GM21576 (cell line): ENCODE measurements at regions not wholly inside any gene's neighbourhood (a gene's known extent, or its start where the extent isn't known, plus 50 kb on each side); places are given as distances from the start of the nearest gene placed in this dataset.

Source experiments
- ATAC-seq: cut with Tn5 transposase; IDR thresholded peaks from one replicate; pipeline ENCODE4 v1.9.1; 2021; ENCODE audit warnings: mild to moderate bottlenecking, moderate library complexity; ENCODE audit not compliant: unreplicated experiment

DNA sequence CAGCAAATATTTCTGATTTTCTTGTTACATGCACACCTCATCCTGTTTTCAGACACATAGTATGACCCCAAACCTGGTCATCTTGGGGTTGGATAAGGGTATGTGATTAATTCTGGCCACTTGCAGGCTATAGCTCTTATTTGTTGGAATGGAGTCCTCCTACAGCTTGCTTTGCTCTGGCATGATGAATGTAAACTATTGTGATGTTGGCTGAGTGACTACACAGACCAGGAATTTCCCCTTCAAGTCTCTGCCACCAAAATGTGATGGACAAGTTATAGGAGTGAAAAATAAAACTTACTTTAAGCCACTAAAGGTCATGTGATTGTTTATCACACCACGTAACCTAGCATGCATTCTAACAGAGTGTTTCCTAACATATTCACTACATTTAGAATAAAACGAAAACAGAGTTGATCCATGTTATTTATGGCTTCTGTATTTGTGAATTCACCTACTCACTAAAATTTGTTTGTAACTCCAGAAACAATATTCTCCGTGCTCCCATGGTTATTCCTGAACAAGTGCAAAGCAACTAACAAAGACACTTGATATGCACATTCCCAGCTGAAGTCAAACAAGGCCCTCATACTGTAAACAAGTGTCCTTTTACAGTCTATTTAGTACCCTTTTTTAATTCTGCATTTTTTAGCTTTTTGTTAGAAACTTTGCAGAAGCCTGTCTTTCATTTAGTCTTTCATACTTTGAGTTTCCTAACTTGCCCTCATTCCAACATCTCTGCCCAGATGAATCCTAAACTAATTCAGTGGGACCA lies 599.2 kb upstream of the PCDH15 start:
- no peak for ATAC-seq

DNA sequence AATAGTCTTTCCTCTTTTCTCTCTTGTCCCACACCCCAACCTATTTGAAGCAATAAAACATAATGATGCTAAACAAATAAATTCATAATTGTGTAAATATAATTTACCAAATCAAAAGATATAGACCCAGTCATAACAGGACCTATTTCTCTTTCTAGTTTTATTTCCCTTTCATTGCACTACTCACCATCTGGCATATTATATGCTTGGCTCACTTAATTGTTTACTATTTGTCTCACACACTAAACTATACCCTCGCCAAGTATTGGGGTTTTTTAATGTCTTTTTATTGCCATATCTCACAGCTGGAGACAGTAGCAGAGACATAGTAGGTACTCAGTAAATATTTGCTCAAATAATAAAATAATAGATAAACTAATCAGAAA lies 597.5 kb upstream of the PCDH15 start:
- no peak for ATAC-seq

DNA sequence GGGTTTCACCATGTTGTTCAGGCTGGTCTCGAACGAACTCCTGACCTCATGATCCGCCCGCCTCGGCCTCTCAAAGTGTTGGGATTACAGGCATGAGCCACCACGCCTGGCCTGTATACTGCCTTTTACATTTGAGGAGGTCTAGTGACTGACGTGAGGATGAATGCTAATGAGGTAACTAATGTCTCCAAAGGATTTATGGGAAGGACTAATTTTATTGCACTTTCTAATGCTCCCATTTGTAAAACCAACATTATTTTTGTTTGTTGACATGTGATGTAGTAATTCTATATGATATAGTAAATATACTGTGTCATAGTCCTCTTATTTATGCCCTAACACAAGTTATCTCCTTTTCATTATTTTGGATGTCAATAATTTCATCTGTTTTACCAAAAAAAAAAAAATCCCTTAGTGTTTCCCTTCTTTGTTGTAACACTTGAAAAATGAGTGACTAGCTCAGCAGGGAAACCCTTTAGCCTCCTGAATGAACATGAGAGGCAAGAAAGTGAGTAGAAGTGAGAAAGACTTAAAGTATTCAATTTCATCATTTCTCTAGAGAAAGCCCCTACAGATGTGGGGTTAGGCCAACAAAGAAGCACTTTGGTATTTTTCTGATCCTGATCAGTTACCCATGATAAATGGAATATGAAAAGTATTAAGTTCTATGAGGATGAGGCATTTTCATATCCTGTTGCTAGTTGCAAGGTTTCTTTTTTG lies 596.9 kb upstream of the PCDH15 start:
- no peak for ATAC-seq

DNA sequence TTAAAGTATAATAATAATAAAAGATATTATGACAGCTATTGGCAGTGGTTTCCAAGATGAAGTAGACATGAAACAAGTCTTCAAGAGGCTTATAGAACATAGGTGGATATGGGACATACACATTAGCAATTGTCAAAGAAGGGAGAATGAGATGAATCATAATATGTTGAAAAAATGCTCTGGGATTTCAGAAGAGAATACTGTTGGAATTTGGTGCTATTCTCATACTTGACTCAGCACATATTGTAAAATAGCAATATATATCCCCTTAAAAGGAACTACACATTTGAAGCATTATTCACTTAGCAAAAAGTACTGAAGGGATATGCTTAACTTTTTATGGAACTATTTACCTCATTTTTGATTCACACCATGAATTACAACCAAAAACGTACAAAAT lies 577.2 kb upstream of the PCDH15 start:
- no peak for ATAC-seq

DNA sequence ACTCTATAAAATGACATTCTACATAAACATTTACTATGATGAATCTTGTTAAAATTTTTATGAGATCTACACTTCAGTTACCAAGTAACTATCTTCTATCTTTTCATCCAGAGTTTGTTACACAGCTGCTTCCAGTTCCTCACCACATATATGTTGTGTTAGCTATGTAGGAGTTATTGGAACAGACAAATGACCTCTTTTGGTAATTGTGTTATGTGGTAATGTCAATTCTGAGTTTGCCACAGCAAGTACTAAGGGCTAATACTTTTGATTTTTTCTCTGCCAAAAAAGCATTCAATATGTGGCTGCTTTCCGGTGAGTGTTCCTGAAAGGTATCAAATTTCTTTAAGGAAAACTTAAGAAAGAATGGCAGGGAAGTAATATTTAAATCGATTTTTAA lies 573.9 kb upstream of the PCDH15 start:
- no peak for ATAC-seq

DNA sequence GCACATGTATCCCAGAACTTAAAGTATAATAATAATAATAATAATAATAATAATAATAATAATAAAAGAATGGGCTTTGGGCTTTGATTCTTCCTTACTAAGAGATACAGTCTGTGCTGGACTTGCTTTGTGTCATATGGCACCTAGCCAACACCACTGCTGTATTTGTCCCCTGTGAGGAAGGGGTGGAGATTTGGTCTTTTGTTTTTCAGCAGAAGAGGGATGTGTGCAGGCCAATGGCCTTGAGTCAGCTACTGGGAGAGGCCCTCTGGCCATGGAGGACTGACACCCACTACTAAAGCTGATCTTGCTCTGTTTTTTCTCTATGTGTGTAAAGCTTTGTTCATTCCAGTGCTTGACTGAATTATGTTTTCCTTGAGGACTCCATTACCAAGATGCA lies 573.0 kb upstream of the PCDH15 start:
- no peak for ATAC-seq

DNA sequence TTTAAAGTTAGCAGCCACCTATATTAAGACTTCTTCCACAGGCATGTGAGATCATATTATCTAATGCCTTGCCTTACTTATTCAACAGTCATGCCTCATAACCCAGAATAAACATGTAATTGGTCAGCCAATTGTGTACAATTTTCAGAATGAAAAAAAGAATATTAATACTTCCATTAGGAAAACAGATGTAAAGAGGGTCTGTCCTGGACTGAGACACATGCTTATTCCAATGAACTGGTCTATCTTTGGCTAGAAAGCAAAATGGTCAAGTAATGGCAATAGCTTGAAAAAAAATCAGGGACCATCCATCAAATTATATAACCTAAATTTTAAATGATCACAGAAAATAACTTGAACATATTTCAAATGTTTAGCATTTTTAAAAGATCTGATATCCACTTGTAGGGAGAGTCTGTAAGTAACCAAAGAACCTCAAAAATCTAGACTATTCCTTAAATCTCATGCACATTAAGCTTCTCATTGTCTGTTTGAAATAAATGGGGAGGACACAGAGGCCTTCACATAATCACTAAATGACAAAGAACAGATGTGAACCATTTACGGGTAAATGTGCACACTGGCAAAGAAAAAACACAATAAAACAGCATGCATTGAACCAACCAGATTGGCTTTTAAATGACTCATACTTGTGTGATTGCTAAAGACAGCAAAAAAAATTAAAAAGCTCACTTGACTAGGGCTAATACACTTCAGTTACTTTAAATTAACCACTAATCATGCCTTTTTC lies 568.8 kb upstream of the PCDH15 start:
- ATAC-seq: no peak

DNA sequence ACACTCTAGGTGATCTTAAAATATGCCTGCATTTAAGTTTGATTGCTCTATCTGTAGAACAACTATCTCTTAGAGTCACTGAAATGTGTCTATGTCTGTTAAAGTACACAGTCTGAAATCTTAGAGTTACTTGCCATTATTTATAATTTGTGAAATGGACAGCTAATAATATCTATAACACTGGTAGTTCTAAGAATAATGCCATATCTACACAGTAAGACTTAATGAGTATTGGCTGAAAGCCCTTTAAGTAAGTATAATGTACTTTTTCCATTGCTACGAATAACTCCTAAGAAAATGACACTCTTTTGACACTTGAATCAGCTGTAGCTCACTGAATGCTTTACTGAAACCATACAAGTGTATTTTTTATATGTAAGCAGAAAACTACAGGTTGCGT lies 567.4 kb upstream of the PCDH15 start:
- no peak for ATAC-seq

DNA sequence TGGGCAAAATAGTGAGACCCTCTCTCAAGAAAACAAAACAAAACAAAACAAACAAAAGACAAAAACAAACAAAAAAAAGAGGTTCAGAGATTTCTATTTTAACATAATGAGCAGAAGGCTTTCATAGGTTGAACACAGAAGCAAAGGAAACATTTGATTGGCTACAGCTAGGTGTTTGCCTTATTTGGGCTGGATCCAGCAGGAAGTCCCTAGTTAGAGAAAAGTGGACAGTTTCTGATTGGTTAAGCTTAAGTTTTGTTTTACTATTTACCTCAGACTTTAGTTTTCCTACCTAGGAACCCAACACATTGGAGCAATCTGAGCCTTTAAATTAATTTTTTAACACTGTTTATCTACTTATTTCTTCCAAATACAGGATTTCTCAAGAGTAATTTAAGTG lies 566.5 kb upstream of the PCDH15 start:
- no peak for ATAC-seq

DNA sequence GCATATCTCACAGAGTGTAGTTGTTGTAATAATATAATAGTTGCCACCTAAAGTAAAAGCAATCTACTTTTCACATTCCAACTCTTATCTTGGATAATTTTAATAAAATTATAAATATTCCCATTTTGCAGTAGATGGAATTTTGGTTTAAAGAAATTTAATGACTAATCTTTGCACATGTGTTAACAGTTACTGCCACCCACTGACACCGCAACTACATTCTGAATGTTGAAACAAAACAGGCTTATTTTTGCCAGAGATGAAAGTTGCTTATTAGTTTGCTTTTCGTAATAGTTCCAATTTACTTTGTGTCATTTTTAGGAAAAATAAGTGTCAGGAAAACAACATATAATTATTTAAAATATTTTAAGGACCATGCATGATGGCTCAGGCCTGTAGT lies 557.5 kb upstream of the PCDH15 start:
- ATAC-seq: no peak

DNA sequence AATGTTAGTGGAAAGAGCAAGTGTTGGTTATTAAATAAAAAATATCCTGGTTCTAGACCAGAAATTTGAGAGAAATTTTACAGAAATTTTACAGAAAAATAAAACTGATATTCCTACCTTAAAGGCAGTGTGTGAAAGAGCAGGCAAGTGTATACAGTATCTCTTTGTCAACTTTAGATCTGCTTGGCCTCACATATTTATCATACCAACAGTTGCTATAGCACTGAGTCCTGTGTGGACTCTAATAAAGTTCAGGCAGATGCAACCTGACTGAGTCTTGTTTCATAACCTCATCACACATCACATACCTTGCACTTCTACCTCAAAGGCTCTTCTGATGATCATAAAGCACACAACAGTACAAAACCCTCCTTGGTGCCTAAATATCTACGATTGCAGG lies 552.4 kb upstream of the PCDH15 start:
- ATAC-seq: no peak

DNA sequence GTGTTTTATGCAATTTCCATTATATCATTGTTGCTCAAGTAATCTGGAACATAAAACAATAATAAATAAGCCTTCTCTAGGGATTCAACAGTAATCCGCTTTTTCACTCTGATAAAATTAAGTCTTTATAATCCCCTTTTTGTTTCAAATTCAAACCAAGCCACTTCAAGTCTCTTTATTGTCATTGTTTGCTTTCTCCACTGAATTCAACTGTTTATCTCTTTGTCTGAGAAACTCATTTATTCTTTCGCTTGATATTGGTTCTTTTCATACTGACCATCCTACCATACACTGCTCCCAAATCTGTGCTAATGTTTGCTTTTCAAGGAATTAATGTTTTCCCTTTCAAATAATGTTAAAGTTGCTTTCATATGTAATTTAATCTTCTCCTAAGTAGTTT lies 550.4 kb upstream of the PCDH15 start:
- no peak for ATAC-seq

DNA sequence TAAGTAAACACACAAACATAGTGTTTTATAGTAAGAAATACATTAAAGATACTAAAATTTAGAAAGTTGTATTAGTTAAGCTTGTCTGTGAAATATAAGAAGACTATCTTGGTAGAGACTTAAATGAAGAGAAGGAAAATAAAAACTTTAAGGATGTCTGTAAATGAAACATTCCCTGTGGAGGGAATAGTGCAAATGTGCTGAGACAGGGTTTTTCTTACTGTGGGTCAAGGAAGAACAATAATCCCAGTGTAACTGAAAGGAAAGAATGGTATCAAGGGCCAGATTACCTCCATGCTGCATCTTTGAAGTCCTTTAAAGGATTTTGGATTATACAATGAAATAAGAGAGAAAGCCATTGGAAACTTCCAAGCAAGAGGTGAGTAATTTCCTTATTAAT lies 547.5 kb upstream of the PCDH15 start:
- ATAC-seq: no peak

DNA sequence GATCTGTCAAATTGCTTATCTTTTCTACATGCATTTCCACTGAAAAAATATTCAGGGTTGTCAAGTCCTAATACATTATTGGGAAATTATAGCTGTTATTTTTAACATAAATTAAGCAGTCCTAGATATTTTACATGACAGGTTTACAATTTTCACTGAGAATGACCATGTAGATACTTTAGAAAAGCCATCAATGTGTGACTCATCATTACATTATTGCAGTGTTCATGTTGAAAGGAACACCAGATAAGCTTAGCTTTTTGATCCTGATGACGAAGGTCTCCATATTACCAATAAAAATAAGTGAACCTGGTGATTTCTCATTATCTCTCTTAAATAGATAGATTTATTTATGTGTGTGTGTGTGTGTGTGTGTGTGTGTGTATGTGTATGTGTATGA lies 529.5 kb upstream of the PCDH15 start:
- no peak for ATAC-seq

DNA sequence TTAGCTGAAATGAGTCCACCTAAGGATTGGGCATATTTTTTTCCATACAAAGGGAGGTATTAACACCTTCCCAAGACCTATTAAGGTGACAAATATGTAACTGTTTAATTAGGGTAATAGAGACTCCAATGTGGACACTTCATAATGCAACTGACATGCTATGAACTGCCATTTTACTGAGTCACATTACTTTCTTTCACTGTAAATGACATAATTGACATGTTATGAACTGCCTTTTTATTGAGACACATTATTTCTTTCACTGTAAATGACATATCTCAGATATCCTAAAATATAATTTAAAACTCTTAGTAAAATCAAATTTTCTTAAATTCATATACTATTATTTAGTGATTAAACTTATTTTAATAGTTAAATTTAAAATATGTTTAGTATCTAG lies 528.8 kb upstream of the PCDH15 start:
- no peak for ATAC-seq

DNA sequence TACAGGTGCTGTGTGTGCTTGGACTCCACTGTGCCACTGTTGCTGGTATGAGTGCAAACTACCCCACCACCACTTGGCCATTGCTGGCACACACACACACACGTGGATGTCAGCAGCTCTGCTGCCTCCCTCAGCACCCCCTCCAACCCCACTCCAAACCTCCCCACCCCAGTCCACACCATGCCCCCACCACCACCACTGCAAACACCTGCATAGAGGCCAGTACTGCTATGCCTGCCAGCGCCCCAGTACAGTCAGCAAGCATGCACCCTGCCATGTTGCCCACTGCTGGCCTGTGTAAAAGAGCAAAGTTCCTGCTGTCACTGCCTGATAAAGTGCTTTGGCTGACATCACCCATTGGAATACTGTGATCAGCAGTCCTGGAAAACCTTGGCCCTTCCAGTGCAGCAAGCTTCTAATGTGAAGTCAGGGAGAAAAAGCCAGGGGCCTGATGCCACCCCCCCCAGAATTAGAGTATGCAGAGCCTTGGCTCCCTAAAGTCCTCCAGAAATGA lies 519.2 kb upstream of the PCDH15 start:
- no peak for ATAC-seq

DNA sequence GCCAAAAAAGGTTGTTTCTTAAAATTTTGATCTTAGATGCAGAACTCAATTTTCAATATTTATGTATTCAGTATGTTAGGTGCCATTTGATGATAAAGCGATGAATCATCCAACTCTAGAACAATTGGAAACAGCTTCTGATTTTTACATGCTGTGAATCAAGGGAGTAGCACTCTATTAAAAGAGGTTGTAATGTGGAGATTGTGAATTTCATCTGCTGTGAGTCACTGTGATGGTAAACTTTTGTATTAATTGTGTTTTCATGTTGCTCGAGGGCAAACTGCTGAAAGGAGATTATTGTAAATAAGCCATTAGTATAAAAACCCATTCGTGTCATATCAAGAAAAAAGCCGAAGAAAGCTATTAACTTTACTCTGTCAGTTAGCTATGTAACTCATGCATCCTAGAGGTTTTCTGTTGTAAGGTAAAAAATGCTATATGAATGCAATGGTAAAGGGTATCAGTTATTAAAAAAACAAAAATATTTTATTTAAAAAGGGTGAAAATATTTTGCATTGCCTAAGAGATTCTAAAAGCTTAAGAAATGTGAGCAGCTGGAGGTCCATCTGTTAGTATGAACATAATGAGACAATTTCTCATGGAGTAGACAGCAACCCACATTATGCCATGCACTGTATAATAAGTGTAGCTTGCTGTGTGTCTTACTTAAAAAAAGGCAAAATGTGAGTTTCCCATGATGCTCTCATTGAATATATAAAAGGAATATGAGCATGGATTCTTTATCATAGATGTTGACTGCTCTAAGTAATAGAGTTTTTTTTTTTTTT lies 511.0 kb upstream of the PCDH15 start:
- ATAC-seq: no peak

DNA sequence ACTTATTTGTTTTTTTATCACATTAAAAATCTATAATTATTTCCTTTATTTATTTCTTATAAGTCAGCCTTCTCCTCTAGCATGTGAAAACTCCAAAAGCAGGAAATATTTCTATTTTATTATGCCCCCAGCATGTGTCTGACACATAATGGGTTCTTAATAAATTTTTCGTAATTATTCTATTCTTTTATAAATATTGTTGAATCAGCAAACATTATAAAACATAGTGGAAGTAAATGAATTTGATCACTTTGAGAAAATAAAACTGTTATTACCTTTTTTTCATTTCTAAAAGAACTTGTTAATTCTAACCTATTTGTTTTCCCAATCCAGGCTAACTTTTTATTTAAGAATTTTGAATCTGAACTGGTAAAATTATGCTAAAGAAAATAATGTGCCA lies 509.1 kb upstream of the PCDH15 start:
- ATAC-seq: no peak

DNA sequence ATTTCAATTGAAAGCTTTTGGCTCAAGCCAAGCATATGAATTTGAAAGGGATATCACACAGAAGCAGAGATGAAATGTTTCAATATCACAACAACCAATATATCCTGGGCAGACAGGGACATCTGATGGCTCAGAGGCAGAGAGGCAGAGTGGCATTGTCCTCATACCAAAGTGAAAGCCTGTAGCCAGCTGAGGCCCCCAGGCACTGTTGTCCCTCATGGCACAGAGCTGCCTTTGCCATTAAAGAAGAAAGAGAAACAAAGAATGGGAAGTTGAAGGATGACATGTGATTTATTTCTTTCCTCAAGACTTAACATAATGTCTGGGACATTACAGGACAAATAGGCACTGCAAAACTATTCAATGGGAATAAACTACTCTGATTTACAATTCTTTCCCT lies 504.3 kb upstream of the PCDH15 start:
- ATAC-seq: no peak

DNA sequence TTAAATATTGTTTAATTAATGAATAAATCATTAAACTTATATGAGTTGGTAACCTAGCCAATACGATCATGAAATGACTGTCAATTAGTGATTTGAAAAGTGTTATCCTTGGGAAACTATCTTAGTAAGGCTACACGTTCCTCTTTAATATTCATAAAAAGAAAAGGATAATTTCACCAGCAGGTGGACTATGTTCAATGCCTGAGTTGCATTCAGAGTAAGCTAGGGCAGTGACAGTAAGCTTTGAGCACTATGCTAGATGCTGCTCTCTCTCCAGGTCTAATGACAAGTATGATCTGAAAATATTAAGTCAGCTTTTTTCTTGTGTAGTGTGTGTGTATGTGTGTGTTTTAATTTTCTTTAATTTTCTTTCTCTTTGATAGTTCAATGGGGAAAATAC lies 486.3 kb upstream of the PCDH15 start:
- no peak for ATAC-seq

DNA sequence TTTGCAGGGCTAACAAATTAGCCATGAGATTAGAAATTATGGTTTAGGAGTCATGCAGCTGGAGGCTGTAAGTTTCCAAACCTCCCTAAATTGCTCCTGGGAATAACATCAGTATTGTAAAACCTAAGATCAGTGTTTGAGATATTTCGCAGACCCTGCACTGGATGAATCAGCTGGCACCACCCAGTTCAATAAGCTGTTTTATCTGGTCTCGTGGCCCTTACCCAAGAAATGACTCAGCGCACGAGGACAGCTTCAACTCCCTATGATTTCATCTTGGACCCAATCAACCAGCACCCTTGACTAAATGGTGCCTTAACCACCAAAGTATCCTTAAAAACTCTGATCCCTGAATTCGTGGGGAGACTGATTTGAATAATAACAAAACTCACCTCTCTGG lies 482.0 kb upstream of the PCDH15 start:
- ATAC-seq: no peak
